DMS153 treated with DMSO at 0.1 percent for 48 hours (cell line): ENCODE measurements at regions not wholly inside any gene's neighbourhood (a gene's known extent, or its start where the extent isn't known, plus 50 kb on each side); places are given as distances from the start of the nearest gene placed in this dataset.

Experiments used
- DNase-seq: peaks from one replicate; lab custom pipeline; 2025; ENCODE audit not compliant: unreplicated experiment; lab: John Stamatoyannopoulos, UW

GRCh38 chr19:31908496-31909225 is 436.7 kb upstream of the ZNF507 start:
- DNase-seq: no peak

DNA sequence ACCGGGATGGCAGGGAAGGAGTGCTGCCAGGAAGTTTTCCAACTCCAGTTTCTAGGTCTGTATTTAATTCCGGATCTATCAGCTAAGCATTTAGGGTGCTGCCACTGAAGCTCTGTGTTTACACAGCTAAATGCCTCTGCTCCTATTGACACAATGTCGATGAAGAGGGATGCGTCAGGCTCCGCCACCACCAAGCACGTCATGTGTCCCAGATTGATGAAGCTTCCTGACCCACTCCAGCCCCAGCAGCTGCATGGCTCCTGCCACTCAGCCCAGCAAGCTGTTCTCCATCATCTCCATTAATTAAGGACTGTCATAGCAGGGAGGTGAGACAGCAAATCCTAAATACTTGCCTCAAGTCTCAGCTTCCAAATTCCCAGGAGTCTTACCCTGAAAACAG is 435.2 kb upstream of the ZNF507 start:
- no peak for DNase-seq

GRCh38 chr19:31911577-31911976 is 433.8 kb upstream of the ZNF507 start:
- no peak for DNase-seq

GRCh38 chr19:31913103-31913661 is 432.2 kb upstream of the ZNF507 start:
- DNase-seq: no peak

- DNase-seq: no peak
Measured at GRCh38 chr19:31930401-31930800, 415.0 kb upstream of the ZNF507 start.

DNA sequence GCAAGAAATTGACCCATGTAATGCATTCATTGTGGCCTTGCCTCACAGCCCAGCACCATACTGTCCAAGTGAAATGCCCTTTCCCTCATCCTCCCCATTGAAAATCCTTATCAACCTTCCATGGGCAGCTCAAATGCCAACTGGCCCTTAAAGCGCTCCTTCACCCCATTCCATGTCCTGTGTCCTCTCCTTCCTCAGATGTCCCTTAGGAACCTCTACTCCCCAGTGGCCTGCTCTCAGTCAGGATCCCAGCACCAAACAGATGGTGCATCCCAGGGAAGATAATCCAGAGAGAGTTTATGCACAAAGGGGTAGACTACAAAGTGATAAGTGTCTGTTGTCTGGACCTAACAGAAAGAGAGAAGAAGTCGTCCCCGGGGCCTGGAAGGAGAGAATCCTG is 407.4 kb upstream of the ZNF507 start:
- no peak for DNase-seq

- no peak for DNase-seq
Measured at GRCh38 chr19:31938675-31939074, 406.7 kb upstream of the ZNF507 start.

DNA sequence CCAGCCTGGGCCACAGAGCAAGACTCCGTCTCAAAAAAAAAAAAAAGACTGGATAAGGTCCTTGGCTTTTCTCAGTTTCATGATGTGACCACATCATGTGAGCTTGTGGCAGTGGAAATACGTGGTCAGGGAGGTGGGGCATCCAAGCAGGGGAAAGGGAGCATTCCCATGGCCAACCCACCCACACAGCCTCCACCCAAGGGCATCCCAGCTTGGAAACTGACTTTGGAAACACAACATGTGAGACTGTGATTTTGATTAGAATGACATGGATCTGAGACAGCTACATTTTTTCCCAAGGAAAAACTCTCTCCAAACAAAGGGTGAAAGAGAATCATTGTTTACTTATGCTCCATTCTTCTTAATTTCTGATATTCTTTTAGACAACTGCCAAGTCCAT is 405.0 kb upstream of the ZNF507 start:
- no peak for DNase-seq

GRCh38 chr19:31943191-31943661 is 402.2 kb upstream of the ZNF507 start:
- DNase-seq: no peak

DNA sequence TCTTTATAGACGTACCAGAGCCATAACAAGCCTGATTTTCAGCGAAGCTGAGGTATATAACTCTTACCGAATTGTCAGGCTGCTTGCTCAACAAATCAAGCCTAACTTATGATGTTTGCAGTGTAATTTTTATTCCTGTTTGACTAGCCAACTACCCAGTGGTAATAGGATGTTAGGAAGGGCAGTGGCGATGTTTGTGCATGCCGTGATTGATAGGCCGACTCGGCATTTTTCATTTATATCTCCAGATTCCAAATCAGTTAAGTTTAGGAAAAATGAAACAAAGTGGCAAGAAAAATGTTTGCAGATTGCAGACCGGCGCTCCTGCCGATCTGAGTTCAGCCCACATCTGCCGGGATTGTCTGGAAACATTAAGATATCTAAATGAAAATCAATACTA is 401.6 kb upstream of the ZNF507 start:
- no peak for DNase-seq

GRCh38 chr19:31944326-31944725 is 401.1 kb upstream of the ZNF507 start:
- no peak for DNase-seq

- no peak for DNase-seq
Measured at GRCh38 chr19:31946491-31946890, 398.9 kb upstream of the ZNF507 start.

- no peak for DNase-seq
Measured at GRCh38 chr19:31947436-31948115, 397.8 kb upstream of the ZNF507 start.

GRCh38 chr19:31952693-31953092 is 392.7 kb upstream of the ZNF507 start:
- no peak for DNase-seq

GRCh38 chr19:31955061-31955460 is 390.3 kb upstream of the ZNF507 start:
- DNase-seq: no peak

DNA sequence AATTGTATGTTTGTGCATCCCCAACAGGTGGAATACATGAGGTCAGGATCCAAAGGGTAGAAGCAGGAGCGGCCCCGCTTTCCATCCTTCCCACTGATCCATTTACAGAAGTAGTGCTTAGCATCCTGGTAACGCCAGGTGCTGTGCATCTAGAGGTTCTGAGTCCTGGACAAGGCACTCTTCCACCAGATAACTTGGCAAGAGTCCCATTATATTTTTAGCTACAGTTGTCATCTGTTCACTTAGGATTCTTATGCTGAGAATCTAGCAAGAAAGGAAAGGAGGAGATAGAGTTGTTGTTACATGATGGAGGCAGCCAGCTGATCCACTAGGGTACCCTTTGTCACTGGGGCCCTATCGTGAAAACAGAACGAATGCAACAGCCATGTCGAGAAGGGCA is 389.5 kb upstream of the ZNF507 start:
- DNase-seq: no peak

GRCh38 chr19:31956771-31957392 is 388.5 kb upstream of the ZNF507 start:
- DNase-seq: no peak

GRCh38 chr19:31957711-31958110 is 387.7 kb upstream of the ZNF507 start:
- DNase-seq: no peak

- DNase-seq: no peak
Measured at GRCh38 chr19:31959527-31960018, 385.8 kb upstream of the ZNF507 start.

DNA sequence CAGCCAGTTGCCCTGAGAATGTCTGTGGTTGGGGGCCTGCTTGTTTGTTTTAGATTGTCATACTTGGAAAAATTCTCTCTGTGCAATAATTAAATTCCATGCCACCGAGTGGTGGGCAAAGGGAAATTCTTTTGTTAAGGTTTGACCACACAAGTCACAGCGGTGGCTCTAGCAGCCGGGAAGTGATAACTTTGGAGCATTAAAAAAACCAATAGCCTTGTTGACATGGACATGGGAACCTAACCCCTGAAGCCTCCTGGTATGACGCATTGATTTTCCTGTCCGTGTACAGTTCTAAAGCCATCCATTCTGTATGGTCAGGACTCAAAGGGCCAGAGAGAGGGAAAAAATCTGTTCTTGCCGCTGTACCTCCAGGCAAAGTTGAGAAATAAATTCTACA is 384.9 kb upstream of the ZNF507 start:
- no peak for DNase-seq

DNA sequence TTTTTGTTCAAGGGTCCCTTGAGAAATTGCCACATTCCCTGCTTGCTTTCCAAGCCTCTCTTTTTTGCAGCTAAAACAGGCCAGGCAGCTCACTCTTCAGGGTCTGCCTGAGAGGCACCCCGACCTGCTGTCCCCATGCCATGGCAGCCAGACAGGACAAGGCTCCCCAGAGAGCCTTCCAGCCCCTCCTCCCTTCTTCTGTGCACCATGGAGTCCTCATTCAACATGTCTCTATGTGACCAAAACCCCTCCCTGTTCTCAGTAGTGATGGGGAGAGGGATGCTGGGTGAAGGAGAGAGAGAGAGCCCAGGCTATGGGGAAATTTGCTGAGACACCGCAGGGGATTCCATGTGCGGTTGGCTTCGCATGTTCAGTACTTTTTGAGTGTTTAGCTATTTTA is 384.2 kb upstream of the ZNF507 start:
- no peak for DNase-seq

- no peak for DNase-seq
Measured at GRCh38 chr19:31961667-31962066, 383.7 kb upstream of the ZNF507 start.
